Panc1 (cell line): ENCODE measurements at regions not wholly inside any gene's neighbourhood (a gene's known extent, or its start where the extent isn't known, plus 50 kb on each side); places are given as distances from the start of the nearest gene placed in this dataset.

ENCODE experiments used
- ATAC-seq: fragments of 200-7000 bp; cut with Tn5 transposase; 2 replicates; pipeline ENCODE4 v1.9.1; 2020; ENCODE audit warnings: mild to moderate bottlenecking, moderate library complexity
- BruUV-seq: library from RNA; stranded (reverse); fragments of 400-500 nt; replicated peaks from 2 replicates; lab custom pipeline; 2021; lab: Mats Ljungman, UMichigan
- CTCF ChIA-PET: fragments of 300-600 bp; sonication (Branson Sonifier 250); formaldehyde crosslinking; loops from one replicate; lab custom pipeline; 2022; ENCODE audit warnings: antibody characterized with exemption; lab: Charles Lee
- POLR2A ChIA-PET: fragments of 300-600 bp; sonication (Branson Sonifier 250); formaldehyde crosslinking; loops from one replicate; lab custom pipeline; 2022; ENCODE audit warnings: antibody characterized with exemption; lab: Charles Lee
- DNase-seq: peaks from one replicate; pipeline ENCODE4 v3.0.0-alpha.2; 2010; ENCODE audit warnings: low read depth, low spot score
- H3K27ac ChIP-seq: 2 replicates; pipeline ENCODE4 v1.5.1; 2011; ENCODE audit warnings: mild to moderate bottlenecking, low read length, inconsistent platforms
- H3K27me3 ChIP-seq: fragments of 200-500 bp; sonication (Bioruptor generic); 2 replicates; pipeline ENCODE4 v1.6.0; 2014; ENCODE audit warnings: low read length, inconsistent platforms; ENCODE audit not compliant: control insufficient read depth, insufficient read depth
- H3K36me3 ChIP-seq: fragments of 200-500 bp; sonication (Bioruptor generic); 2 replicates; pipeline ENCODE4 v1.5.1; 2014; ENCODE audit warnings: inconsistent platforms, mild to moderate bottlenecking, low read length, moderate library complexity; ENCODE audit not compliant: control insufficient read depth, insufficient read depth
- H3K4me1 ChIP-seq: 2 replicates; pipeline ENCODE4 v1.5.1; 2011; ENCODE audit warnings: inconsistent platforms, mild to moderate bottlenecking, low read length, moderate library complexity; ENCODE audit not compliant: control insufficient read depth, insufficient read depth
- H3K4me3 ChIP-seq, 2 experiments: 2 replicates each; pipeline ENCODE4 v1.5.1; 2011 to 2012; ENCODE audit warnings: low read depth in 2 of 2, low read length in 2 of 2, mild to moderate bottlenecking in 2 of 2, inconsistent platforms in 1 of 2, moderate library complexity in 1 of 2
- H3K9me3 ChIP-seq: fragments of 200-500 bp; sonication (Bioruptor generic); 2 replicates; pipeline ENCODE4 v1.5.1; 2014; ENCODE audit warnings: low read depth, mild to moderate bottlenecking, inconsistent platforms, low read length, moderate library complexity; ENCODE audit not compliant: control insufficient read depth, insufficient read depth
- CTCF ChIP-seq: fragments of 450-650 bp; IDR thresholded peaks from 2 replicates; pipeline ENCODE4 v1.5.1; 2017; ENCODE audit warnings: mild to moderate bottlenecking
- POLR2AphosphoS5 ChIP-seq: IDR thresholded peaks from 2 replicates; pipeline ENCODE4 v1.6.1; 2012; ENCODE audit warnings: mild to moderate bottlenecking, low read depth, low read length, moderate library complexity
- REST ChIP-seq, 2 experiments: IDR thresholded peaks; 2 replicates each; pipeline ENCODE4 v1.6.1; 2011 to 2012; ENCODE audit warnings: low read depth in 2 of 2, control low read depth in 1 of 2, low read length in 1 of 2, mild to moderate bottlenecking in 1 of 2, moderate library complexity in 1 of 2; ENCODE audit not compliant: insufficient read depth in 1 of 2
- SIN3A ChIP-seq: IDR thresholded peaks from 2 replicates; pipeline ENCODE4 v1.6.1; 2012; ENCODE audit warnings: low read depth, mild to moderate bottlenecking, low read length, moderate library complexity, borderline replicate concordance; ENCODE audit not compliant: insufficient read depth
- TCF7L2 ChIP-seq: IDR thresholded peaks from 2 replicates; pipeline ENCODE4 v1.6.1; 2011; ENCODE audit warnings: mild to moderate bottlenecking, low read depth, low read length, inconsistent platforms
- in situ Hi-C: cut with HindIII; loops from 2 replicates; pipeline ENCODE4 v1.10.0; 2016; ENCODE audit warnings: low sequenced_read_pairs, low pct_unique_long_range_greater_than_20kb
- intact Hi-C: fragments of 100-400 bp; cut with micrococcal nuclease; formaldehyde crosslinking; loops from one replicate; pipeline ENCODE4 v1.10.0; 2022; ENCODE audit not compliant: unreplicated experiment

- ChIA-PET POLR2A (no interaction called here), CTCF (no interaction called here)
- intact Hi-C loops = no loop called here
- no peaks in the 10 kb centered on the region for H3K27me3 ChIP-seq
- ATAC-seq = no peak
- no peak overlapping the region for H3K4me3 ChIP-seq
- H3K36me3 ChIP-seq = no peaks in the 10 kb centered on the region
- no peak overlapping the region for H3K27ac ChIP-seq
- BruUV-seq = no TSS peak
- no peaks in the 10 kb centered on the region for H3K9me3 ChIP-seq
- TF ChIP-seq TCF7L2 = no peak
- DNase-seq = no peak
- no peaks in the 10 kb centered on the region for H3K4me1 ChIP-seq
- in situ Hi-C loops = no loop called here
Observed at GRCh38 chr4:107482546-107482945, 237.5 kb downstream of the PAPSS1 start.

- BruUV-seq = no TSS peak
- CTCF ChIA-PET = no interaction called here
- POLR2A ChIA-PET = no interaction called here
- in situ Hi-C loops (no loop called here), intact Hi-C loops (no loop called here)
- no peaks in the 10 kb centered on the region for H3K27me3 ChIP-seq
- TF ChIP-seq REST (IDR thresholded peaks at IDR 0.05; ENCODE audit: insufficient read depth in 1 of 2, low read depth in 2 of 2, low read length in 1 of 2) (no peak), POLR2AphosphoS5 (no peak), TCF7L2 (no peak), SIN3A (no peak), CTCF (no peak)
- no peak for ATAC-seq
- no peak overlapping the region for H3K4me3 ChIP-seq
- DNase-seq = no peak
- no peaks in the 10 kb centered on the region for H3K9me3 ChIP-seq
- H3K36me3 ChIP-seq = no peaks in the 10 kb centered on the region
- H3K4me1 ChIP-seq = no peaks in the 10 kb centered on the region
- H3K27ac ChIP-seq = no peak overlapping the region
Observed at GRCh38 chr4:107478327-107478980, 241.6 kb downstream of the PAPSS1 start.

GRCh38 chr4:107473126-107473525 lies 246.9 kb downstream of the PAPSS1 start:
- no peaks in the 10 kb centered on the region for H3K4me1 ChIP-seq
- POLR2A ChIA-PET = no interaction called here
- no peak for ATAC-seq
- H3K9me3 ChIP-seq = no peaks in the 10 kb centered on the region
- no peak for DNase-seq
- intact Hi-C loops = no loop called here
- no peak overlapping the region for H3K4me3 ChIP-seq
- CTCF ChIA-PET = no interaction called here
- no TSS peak for BruUV-seq
- in situ Hi-C loops = no loop called here
- TF ChIP-seq POLR2AphosphoS5 (no peak), REST (IDR thresholded peaks at IDR 0.05; ENCODE audit: insufficient read depth in 1 of 2, low read depth in 2 of 2, low read length in 1 of 2) (no peak), TCF7L2 (no peak), SIN3A (no peak), CTCF (no peak)
- no peaks in the 10 kb centered on the region for H3K27me3 ChIP-seq
- H3K36me3 ChIP-seq = no peaks in the 10 kb centered on the region
- H3K27ac ChIP-seq = no peak overlapping the region
